IPS-20b (cell line): ENCODE measurements at regions not wholly inside any gene's neighbourhood (a gene's known extent, or its start where the extent isn't known, plus 50 kb on each side); places are given as distances from the start of the nearest gene placed in this dataset.
"Not testable (repeated sequence)": the region's sequence is repeated elsewhere in the genome, so short reads cannot be mapped to it uniquely, and the experiment has no call there.

Source experiments
- H3K27ac ChIP-seq: one replicate; pipeline ENCODE4 v1.5.1; 2013; ENCODE audit warnings: low read length
- H3K27me3 ChIP-seq: 2 replicates; pipeline ENCODE4 v1.6.1; 2013; ENCODE audit warnings: mild to moderate bottlenecking, low read length, inconsistent platforms; ENCODE audit not compliant: insufficient read depth
- H3K36me3 ChIP-seq: 2 replicates; pipeline ENCODE4 v1.6.1; 2013; ENCODE audit warnings: low read depth, mild to moderate bottlenecking, inconsistent platforms, low read length, moderate library complexity; ENCODE audit not compliant: insufficient read depth
- H3K4me1 ChIP-seq: 2 replicates; pipeline ENCODE4 v1.6.1; 2013; ENCODE audit warnings: mild to moderate bottlenecking, control low read depth, inconsistent platforms, low read length, moderate library complexity; ENCODE audit not compliant: insufficient read depth
- H3K4me3 ChIP-seq: 2 replicates; pipeline ENCODE4 v1.5.1; 2013; ENCODE audit warnings: mild to moderate bottlenecking, low read length, inconsistent platforms
- H3K9ac ChIP-seq: 2 replicates; pipeline ENCODE4 v1.6.1; 2013; ENCODE audit warnings: low read depth, mild to moderate bottlenecking, inconsistent platforms, low read length, moderate library complexity
- H3K9me3 ChIP-seq: 2 replicates; pipeline ENCODE4 v1.6.1; 2013; ENCODE audit warnings: mild to moderate bottlenecking, low read depth, low read length, inconsistent platforms; ENCODE audit not compliant: insufficient read depth

DNA sequence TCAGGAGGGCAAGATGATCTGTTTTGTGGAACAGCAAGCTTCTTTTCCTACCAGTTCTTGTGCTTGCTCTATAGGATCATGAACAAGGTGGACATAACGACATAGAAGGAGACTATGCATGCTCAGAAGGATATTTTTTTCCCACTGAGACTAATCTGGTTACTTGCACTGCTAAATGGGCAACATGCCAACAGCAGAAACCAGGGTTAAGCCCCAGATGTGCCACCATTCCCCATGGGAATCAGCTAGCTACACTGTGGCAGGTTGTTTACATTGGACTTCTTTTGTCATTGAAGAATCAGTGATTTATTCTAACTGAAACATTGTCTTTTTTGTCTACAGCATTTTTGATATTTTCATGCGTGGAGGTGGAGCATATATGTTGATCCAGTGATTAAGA is 165.6 kb downstream of the C4orf33 start:
- Histone ChIP-seq H3K9ac (no peak overlapping the region), H3K4me3 (no peak overlapping the region), H3K9me3 (no peaks in the 10 kb centered on the region), H3K27ac (no peak overlapping the region), H3K36me3 (no peaks in the 10 kb centered on the region), H3K4me1 (no peaks in the 10 kb centered on the region; the same call in 1 of the 2 replicates), H3K27me3 (no peaks in the 10 kb centered on the region)

DNA sequence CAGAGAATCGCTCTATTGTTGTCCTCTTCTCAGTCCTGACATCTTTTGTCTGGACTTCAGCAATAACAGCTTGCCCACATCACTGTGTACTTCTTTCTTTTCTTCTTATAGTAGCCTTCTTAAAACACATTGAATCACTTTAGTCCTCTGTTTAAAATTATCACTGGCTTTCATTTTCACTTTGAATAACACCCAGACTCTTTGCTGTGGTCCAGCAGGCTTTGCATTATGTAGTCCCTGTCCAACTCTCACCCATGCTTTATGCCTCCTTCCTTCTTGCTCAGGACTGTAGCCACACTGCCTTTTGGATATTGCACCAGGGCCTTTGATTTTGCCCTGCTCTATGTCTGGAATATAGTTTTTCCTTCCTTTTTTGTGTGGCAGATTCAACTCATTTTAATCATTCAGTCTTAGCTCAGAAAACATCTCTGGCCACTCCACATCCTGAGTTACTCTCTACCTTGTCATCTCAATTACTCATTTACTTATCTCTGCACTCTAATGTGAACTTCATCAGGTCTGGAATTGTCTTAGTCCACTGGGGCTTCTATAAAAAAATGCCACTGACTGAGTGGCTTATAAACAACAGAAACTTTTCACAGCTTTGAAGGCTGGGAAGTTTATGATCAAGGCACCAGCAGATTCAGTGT is 168.2 kb downstream of the C4orf33 start:
- no peak overlapping the region for H3K27ac ChIP-seq
- H3K4me3 ChIP-seq = no peak overlapping the region

DNA sequence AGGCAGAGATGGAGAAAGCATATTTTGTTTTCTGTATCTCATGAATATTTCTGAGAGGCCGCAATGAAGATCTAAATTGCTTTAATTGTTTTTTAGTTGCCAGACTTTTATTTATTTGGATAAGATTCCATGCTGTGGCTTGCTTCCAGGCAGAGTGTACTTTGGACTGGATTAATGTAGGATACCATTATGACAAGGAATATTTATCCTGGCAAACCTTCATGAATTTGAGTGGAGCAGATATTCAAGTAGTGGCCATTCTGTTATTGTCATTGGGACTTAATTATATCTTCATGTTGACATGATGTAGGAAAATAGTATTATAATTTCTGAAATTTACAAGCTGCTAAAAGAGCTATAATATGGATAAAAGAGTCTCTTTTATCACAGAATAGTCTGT is 182.9 kb downstream of the C4orf33 start:
- Histone ChIP-seq H3K36me3 (no peaks in the 10 kb centered on the region), H3K4me1 (no peaks in the 10 kb centered on the region), H3K27me3 (no peaks in the 10 kb centered on the region)

More for the DNA sequence above, 168.2 kb downstream of the C4orf33 start:
- Histone ChIP-seq H3K27me3 (no peaks in the 10 kb centered on the region), H3K9me3 (no peaks in the 10 kb centered on the region), H3K9ac (no peak overlapping the region), H3K4me1 (no peaks in the 10 kb centered on the region; the same call in 1 of the 2 replicates), H3K36me3 (no peaks in the 10 kb centered on the region)

DNA sequence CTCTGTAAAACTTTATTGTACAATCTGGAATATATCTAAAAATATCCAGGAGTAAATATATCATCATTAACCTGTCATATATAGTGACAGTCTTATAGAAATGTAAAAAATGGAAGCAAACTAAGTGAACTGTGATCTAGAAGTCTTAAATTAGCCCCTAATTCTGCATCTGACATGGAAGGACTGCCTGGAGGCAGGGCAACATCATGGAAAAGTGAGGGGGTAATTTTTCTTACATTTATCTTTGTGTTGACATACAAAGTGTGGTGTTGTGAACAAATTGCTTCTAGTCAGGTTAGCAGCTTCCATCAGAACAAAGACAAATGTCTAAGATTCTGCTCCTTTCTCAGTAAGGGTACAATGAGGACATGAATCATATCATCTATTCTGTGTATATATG is 186.3 kb downstream of the C4orf33 start:
- H3K9ac ChIP-seq = no peak overlapping the region
- no peaks in the 10 kb centered on the region for H3K36me3 ChIP-seq
- no peaks in the 10 kb centered on the region for H3K27me3 ChIP-seq
- H3K4me3 ChIP-seq = no peak overlapping the region
- H3K4me1 ChIP-seq = no peaks in the 10 kb centered on the region
- no peak overlapping the region for H3K27ac ChIP-seq
- no peaks in the 10 kb centered on the region for H3K9me3 ChIP-seq

More for the DNA sequence above, 182.9 kb downstream of the C4orf33 start:
- Histone ChIP-seq H3K27ac (no peak overlapping the region), H3K4me3 (no peak overlapping the region), H3K9me3 (no peaks in the 10 kb centered on the region), H3K9ac (no peak overlapping the region)

DNA sequence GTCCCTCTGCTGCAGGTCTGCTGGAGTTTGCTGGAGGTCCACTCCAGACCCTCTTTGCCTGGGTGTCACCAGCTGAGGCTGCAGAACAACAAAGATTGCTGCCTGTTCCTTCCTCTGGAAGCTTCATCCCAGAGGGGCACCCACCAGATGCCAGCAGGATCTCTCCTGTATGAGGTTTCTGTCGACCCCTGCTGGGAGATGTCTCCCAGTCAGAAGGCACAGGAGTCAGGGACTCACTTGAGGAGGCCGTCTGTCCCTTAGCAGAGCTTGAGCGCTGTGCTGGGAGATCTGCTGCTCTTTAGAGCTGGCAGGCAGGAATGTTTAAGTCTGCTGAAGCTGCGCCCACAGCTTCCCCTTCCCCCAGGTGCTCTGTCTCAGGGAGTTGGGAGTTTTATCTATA is 196.2 kb downstream of the C4orf33 start:
- not testable (repeated sequence) for H3K4me1 ChIP-seq, H3K9ac ChIP-seq, H3K9me3 ChIP-seq, H3K27ac ChIP-seq, H3K4me3 ChIP-seq, H3K27me3 ChIP-seq, H3K36me3 ChIP-seq

DNA sequence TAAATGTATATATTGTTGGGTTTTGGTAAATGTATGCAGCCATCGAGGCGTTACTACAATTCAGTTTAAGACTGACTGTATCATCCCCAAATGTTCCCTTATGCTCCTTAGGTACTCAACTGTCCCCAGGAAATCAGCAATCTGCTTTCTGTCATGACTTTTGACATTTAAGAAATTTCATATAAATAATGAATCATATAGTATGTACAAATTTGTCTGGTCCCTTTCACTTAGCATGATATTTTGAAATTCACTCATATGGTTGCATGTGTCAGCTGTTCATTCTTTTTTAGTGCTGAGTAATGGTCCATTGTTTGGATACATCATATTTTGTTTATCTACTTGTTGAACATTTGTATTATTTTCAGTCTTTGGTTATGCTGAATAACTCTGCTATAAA is 218.8 kb downstream of the C4orf33 start:
- Histone ChIP-seq H3K36me3 (no peaks in the 10 kb centered on the region), H3K27me3 (no peaks in the 10 kb centered on the region), H3K9me3 (no peaks in the 10 kb centered on the region), H3K9ac (no peak overlapping the region), H3K4me1 (peaks cover 7% of the 10 kb centered on the region; the same call in 1 of the 2 replicates), H3K4me3 (no peak overlapping the region), H3K27ac (no peak overlapping the region)

DNA sequence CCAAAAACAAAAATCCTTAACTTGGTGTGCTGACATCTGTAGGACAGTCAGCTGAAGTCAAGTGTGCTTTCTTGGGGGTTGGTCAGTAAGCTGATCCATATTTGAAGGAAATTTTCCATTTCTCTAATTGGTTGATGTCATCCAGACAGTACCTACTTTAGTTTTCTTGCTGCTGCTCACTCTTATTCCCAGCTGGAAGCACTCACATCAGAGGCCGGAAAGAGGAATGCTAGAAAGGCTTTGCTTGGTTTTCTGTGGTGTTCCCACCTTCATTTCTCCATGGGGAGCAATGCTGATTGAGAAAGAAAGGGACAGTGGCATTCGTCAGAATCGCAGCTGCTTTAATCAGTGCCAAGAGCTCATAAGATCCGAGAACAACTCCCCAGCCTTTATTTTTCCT is 227.0 kb downstream of the C4orf33 start:
- no peak overlapping the region for H3K9ac ChIP-seq
- H3K27me3 ChIP-seq = no peaks in the 10 kb centered on the region
- no peak overlapping the region for H3K27ac ChIP-seq
- no peaks in the 10 kb centered on the region for H3K9me3 ChIP-seq
- H3K4me3 ChIP-seq = no peak overlapping the region
- H3K4me1 ChIP-seq = peaks cover 24% of the 10 kb centered on the region; the same call in 1 of the 2 replicates
- H3K36me3 ChIP-seq = no peaks in the 10 kb centered on the region

DNA sequence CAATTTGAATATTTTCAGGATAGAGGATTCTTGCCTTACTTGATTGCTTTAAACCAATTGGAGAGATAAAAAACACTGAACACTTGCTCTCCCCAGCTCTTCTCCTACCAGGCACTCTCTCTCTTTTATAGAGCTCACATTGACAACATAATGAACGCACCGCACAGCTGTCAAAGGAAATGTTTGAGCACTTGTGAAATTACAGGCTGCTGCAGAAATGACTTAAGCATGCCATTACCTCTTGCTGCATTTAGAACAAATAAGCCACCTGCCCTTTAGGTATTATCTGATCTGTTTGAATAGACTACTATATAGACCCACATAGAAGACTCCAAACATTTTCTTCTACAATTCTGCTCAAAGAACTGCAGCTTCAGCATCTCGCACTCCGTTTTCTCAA is 227.7 kb downstream of the C4orf33 start:
- no peaks in the 10 kb centered on the region for H3K9me3 ChIP-seq
- H3K9ac ChIP-seq = no peak overlapping the region
- H3K27me3 ChIP-seq = no peaks in the 10 kb centered on the region
- no peak overlapping the region for H3K4me3 ChIP-seq
- H3K27ac ChIP-seq = no peak overlapping the region
- H3K4me1 ChIP-seq = peaks cover 24% of the 10 kb centered on the region; the same call in 1 of the 2 replicates
- no peaks in the 10 kb centered on the region for H3K36me3 ChIP-seq

DNA sequence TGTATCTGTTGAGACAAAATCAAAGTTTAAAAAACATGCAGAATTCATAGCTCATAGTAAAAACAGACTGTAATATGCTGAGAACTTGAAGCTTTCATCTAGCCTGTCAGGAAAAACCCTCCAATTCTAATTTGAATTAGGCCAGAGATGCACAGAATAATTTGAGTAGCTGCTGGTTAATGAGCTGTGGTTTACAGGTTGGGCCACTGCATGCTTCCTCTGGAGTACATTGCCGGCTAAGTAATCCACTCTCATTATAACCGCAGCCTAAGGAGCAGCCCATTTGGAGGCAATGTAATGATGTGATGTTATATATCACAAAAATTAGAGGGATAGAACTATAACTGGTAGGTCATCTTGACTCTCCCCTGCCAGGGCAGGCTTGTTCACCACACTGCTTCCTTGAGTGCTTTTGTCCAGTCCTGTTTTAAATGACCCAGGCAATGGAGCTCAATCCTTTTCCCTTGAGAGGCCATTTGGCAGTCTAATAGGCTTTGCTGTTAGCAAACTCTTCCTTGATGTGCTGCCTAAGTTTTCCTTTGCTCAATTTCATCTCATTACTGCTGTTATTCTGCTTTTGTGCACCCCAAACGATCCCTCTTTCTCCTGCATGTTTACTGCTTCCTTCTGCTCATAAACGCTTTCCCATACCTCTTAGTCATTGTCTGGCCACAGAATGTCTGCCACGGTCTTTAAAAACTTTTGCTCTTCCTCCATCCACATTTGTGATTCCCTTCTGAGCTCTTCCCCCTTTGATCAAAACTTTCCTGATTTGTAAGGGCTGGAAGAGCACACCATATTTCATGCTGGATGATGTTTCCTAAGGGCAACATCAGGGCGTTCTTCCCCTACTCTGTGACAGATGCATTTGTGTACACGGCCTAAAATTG is 230.9 kb downstream of the C4orf33 start:
- H3K27ac ChIP-seq = no peak overlapping the region
- H3K9me3 ChIP-seq = no peaks in the 10 kb centered on the region
- no peaks in the 10 kb centered on the region for H3K36me3 ChIP-seq
- H3K4me1 ChIP-seq = peaks cover 12% of the 10 kb centered on the region; the same call in 1 of the 2 replicates
- H3K4me3 ChIP-seq = no peak overlapping the region
- no peaks in the 10 kb centered on the region for H3K27me3 ChIP-seq
- no peak overlapping the region for H3K9ac ChIP-seq

DNA sequence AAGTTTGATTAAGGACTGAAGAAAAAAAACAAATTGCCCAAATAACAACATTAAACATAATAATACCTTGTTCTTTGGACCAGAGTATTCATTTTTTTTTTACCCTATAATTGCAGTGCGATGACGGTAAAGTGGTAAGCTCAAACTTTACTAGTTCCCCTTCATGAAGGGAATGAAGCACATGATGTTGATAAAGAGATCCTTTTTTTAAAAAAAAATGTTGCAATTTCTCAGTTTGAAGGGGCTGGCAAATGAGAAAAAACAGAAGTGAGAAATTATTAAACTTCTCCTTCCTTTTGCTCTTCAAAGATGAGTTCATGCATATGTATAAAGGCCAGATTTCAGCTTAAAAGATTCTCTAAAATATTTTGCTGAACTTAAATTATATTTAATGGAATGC is 231.7 kb downstream of the C4orf33 start:
- peaks cover 9% of the 10 kb centered on the region; the same call in 1 of the 2 replicates for H3K4me1 ChIP-seq
- H3K9ac ChIP-seq = no peak overlapping the region
- H3K27ac ChIP-seq = no peak overlapping the region
- H3K4me3 ChIP-seq = no peak overlapping the region
- H3K9me3 ChIP-seq = no peaks in the 10 kb centered on the region
- no peaks in the 10 kb centered on the region for H3K27me3 ChIP-seq
- H3K36me3 ChIP-seq = no peaks in the 10 kb centered on the region

DNA sequence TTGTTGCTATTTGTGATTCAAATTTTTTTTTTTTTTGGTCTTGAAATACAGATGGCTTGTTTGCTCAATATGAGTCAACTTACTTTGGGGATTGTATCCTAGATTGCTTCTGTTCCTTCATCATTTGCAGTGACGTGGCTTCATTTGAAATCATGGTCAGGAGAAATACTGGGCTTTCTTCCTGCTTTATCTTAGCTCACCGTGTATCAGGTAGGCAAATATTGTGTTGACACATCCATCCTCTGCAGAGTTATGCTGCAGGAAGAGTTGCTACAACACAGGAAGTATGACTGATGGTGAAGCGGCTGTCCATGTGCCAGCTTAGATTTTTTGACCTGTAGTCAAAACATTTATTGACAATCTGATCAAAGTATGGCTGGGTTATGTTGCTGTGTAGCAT is 232.2 kb downstream of the C4orf33 start:
- H3K4me1 ChIP-seq = peaks cover 4% of the 10 kb centered on the region; the same call in 1 of the 2 replicates
- H3K36me3 ChIP-seq = no peaks in the 10 kb centered on the region
- no peaks in the 10 kb centered on the region for H3K27me3 ChIP-seq
- H3K4me3 ChIP-seq = no peak overlapping the region
- H3K9me3 ChIP-seq = no peaks in the 10 kb centered on the region
- no peak overlapping the region for H3K27ac ChIP-seq
- H3K9ac ChIP-seq = no peak overlapping the region

DNA sequence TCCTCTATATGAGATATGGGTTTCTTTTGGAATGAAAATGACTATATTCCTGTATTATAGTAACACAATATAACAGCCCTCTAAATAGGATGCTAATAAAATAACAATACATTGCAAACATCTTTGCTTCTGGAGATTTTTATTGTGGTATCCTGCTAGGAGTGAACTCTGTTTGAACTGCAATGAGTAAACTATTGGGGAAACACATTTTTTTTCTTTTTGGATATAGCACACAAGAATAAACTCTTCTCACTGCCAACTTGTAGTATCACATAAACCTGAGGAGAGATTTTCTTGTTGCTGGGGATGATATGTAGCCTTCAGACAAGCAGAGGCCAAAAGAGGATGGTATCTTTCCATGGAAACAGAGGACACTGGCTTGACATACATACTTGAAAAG is 238.2 kb downstream of the C4orf33 start:
- Histone ChIP-seq H3K36me3 (no peaks in the 10 kb centered on the region), H3K9me3 (no peaks in the 10 kb centered on the region), H3K9ac (no peak overlapping the region), H3K4me1 (peaks cover 17% of the 10 kb centered on the region; the same call in 1 of the 2 replicates), H3K27ac (no peak overlapping the region), H3K4me3 (no peak overlapping the region), H3K27me3 (no peaks in the 10 kb centered on the region)
